ENCODE measurements at regions not wholly inside any gene's neighbourhood (a gene's known extent, or its start where the extent isn't known, plus 50 kb on each side); places are given as distances from the start of the nearest gene placed in this dataset.

DNA sequence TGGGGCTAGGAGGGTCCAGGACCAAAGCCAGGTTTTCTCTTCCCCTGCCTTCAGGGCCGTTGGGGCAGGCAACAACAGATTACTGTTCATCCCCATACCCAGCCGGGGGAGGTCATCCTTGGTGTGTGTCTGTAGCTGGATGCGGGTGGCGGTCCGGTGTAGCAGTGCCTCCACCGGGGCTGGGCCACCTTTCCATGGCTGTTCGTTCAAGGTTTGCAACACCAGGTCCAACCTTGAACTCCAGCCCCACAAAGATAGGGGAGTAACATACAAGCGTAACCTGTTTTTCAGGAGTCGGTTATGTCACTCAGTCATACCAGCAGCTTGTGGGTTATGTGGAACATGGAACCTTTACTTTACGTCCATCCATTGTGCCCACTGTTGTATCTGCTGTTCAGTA lies 58.5 kb upstream of the FAM120A start:
- TF ChIP-seq, protein P1, sequence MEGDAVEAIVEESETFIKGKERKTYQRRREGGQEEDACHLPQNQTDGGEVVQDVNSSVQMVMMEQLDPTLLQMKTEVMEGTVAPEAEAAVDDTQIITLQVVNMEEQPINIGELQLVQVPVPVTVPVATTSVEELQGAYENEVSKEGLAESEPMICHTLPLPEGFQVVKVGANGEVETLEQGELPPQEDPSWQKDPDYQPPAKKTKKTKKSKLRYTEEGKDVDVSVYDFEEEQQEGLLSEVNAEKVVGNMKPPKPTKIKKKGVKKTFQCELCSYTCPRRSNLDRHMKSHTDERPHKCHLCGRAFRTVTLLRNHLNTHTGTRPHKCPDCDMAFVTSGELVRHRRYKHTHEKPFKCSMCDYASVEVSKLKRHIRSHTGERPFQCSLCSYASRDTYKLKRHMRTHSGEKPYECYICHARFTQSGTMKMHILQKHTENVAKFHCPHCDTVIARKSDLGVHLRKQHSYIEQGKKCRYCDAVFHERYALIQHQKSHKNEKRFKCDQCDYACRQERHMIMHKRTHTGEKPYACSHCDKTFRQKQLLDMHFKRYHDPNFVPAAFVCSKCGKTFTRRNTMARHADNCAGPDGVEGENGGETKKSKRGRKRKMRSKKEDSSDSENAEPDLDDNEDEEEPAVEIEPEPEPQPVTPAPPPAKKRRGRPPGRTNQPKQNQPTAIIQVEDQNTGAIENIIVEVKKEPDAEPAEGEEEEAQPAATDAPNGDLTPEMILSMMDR (IDR thresholded peaks at IDR 0.05; ENCODE audit: extremely low read depth in 1 of 2, insufficient read depth in 1 of 2, low read depth in 1 of 2, low read length in 2 of 2) = no peak
- TF ChIP-seq EZH2 (IDR thresholded peaks at IDR 0.05; ENCODE audit: borderline replicate concordance, low read depth, low read length, severe bottlenecking) (no peak), POLR2A (IDR thresholded peaks at IDR 0.05; ENCODE audit: low read depth, low read length) (no peak), MYC (IDR thresholded peaks at IDR 0.05; ENCODE audit: low read depth, low read length) (no peak), JUN (IDR thresholded peaks at IDR 0.05; ENCODE audit: borderline replicate concordance, insufficient read depth, insufficient read length, low read depth) (no peak), FOS (IDR thresholded peaks at IDR 0.05; ENCODE audit: borderline replicate concordance, insufficient read depth, low read length) (no peak)

Data from endothelial cell of umbilical vein (primary cell).